CD4-positive, alpha-beta T cell treated with Interleukin-10 for 1 hour (primary cell): ENCODE measurements at regions not wholly inside any gene's neighbourhood (a gene's known extent, or its start where the extent isn't known, plus 50 kb on each side); places are given as distances from the start of the nearest gene placed in this dataset.
"Not testable (repeated sequence)": the region's sequence is repeated elsewhere in the genome, so short reads cannot be mapped to it uniquely, and the experiment has no call there.

ENCODE experiments used
- DNase-seq: peaks from one replicate; pipeline ENCODE4 v3.0.0-alpha.2; 2020

- DNase-seq: not testable (repeated sequence)
Observed at GRCh38 chr2:95767950-95768349, 176.1 kb downstream of the TRIM43 start.

DNA sequence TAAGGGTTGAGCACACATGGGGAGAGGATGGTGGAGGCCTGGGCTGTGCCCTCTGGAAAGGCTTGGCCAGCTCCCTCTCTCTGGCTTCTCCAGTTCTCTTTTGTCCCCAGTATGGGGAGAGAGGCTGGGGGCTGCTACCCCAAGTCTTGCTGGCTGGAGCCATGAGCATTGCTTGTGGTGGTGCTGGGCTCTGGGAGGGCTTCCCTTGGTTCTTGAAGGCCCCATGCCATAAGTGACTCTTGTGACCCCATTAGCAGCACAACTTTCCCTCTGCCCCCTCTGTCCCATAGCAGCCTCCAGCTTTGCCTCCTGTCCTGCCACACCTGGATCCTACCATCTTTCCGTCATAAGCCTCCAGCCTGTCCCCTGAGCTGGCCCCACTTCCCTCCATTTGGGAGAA, 177.5 kb downstream of the TRIM43 start:
- DNase-seq: not testable (repeated sequence)

DNA sequence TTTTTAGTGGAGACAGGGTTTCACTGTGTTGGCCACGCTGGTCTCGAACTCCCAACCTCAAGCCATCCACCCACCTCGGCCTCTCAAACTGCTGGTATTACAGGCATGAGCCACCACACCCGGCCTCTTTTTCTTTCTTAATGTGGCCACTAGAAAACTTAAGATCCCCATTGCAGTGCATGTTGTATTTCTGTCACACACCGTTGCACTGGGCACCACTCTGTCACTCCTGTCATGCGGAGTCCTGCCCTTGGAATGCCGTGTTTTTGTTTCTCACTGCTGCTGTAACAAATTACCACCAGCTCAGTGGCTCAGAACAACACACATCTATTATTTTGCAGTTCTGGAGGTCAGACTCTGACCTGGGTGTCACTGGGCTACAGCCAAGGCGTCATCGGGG, 178.9 kb downstream of the TRIM43 start:
- DNase-seq: not testable (repeated sequence)

DNA sequence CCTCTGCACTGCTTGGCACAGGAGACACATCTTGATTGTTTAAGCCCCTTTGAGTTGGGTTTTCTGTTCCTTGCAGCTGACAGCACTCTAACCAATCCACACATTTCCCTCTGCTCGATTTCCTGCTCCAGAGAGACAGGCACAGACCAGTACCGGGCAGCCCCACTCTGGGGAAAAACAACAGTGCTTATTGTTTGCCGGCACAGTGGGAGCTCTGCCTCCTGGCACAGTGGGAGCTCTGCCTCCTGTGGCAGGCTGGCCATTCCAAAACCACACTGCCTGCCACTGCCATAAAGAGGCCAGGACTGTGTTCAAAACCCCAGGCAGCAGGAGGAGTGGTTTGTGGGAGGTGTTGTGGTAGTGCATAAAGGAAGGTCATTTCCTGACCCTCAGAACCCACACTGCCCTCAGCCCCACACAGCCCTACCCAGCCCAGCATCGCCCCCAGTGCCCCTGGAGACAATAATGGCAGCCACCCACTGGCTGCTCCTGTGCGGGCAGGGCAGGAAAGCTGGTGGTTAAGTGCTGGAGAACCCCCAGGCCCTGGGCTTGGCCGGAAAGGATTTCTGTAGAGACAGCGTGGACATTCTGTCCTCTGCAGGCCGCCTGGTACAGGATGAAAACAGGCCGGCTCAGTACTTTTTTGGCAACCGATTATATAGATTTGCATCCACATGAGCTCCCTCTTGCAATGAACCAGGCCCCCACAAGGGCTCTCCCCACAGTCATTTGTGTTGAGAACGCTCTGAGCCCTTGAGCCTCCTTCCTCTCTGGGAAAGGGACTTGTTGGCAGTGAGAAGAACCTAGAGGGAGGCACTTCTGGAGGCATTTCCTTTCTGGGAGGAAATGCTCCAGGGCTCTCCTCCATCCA, 182.8 kb downstream of the TRIM43 start:
- DNase-seq: not testable (repeated sequence)

DNA sequence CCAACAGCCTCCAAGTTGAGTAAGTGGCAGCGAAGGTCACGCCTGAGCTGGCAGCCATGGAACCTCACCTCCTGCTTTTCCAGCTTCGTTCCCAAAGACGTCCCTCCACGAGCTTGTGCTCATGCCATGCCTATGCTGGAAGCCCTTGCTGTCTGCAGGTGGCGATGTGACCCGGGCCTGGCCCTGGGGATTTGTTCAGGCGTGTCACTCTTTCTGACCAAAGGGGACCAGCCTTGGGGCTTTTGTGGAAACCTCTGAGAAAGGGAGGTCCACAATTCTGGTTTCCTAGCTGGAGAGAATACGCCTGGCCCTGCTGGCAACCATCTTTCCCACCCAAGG, 183.4 kb downstream of the TRIM43 start:
- not testable (repeated sequence) for DNase-seq
